Urinary bladder (tissue), 3 donors: ENCODE measurements at regions not wholly inside any gene's neighbourhood (a gene's known extent, or its start where the extent isn't known, plus 50 kb on each side); places are given as distances from the start of the nearest gene placed in this dataset.

Source experiments
- DNase-seq: peaks from one replicate; pipeline ENCODE4 v3.0.0-alpha.2; 2015; ENCODE audit errors: extremely low spot score
- H3K27ac ChIP-seq: one replicate; pipeline ENCODE4 v1.5.1; 2013; ENCODE audit warnings: low read depth, mild to moderate bottlenecking, moderate library complexity
- H3K36me3 ChIP-seq: one replicate; pipeline ENCODE4 v1.6.1; 2013; ENCODE audit warnings: mild to moderate bottlenecking, moderate library complexity; ENCODE audit not compliant: insufficient read depth
- H3K4me1 ChIP-seq: one replicate; pipeline ENCODE4 v1.6.1; 2013; ENCODE audit warnings: mild to moderate bottlenecking, moderate library complexity; ENCODE audit not compliant: insufficient read depth
- H3K4me3 ChIP-seq: one replicate; pipeline ENCODE4 v1.5.1; 2013; ENCODE audit warnings: low read depth, low read length
- WGBS: extraction: QIAGEN DNeasy Blood & Tissue Kit; methylation state at CpG from one replicate; pipeline ENCODE4 v1.1.7; 2013; 5-methylcytosine and 5-hydroxymethylcytosine counted together
- donor health status: healthy with polysubstance abuse.
- donor health status: healthy.

GRCh38 chr9:135326141-135326540 lies 153.4 kb upstream of the PPP1R26 start:
- no peak overlapping the region for H3K27ac ChIP-seq
- no peaks in the 10 kb centered on the region for H3K36me3 ChIP-seq
- DNase-seq, result no peak
- no peaks in the 10 kb centered on the region for H3K4me1 ChIP-seq
- H3K4me3 ChIP-seq, result no peak overlapping the region
- WGBS, result 86% methylated on average over 7 of the region's 7 CpGs

- no peaks in the 10 kb centered on the region for H3K4me1 ChIP-seq
- DNase-seq, result no peak
- 86% methylated on average over 11 of the region's 11 CpGs for WGBS
- H3K4me3 ChIP-seq, result no peak overlapping the region
- no peak overlapping the region for H3K27ac ChIP-seq
- H3K36me3 ChIP-seq, result no peaks in the 10 kb centered on the region
Observed at GRCh38 chr9:135326633-135327152, 152.9 kb upstream of the PPP1R26 start.

GRCh38 chr9:135328485-135329417 lies 150.8 kb upstream of the PPP1R26 start:
- WGBS, result 63% methylated on average over 20 of the region's 20 CpGs
- Histone ChIP-seq H3K4me3 (no peak overlapping the region), H3K4me1 (no peaks in the 10 kb centered on the region), H3K36me3 (no peaks in the 10 kb centered on the region), H3K27ac (no peak overlapping the region)
- no peak for DNase-seq

- H3K4me1 ChIP-seq, result no peaks in the 10 kb centered on the region
- H3K27ac ChIP-seq, result no peak overlapping the region
- H3K4me3 ChIP-seq, result no peak overlapping the region
- DNase-seq, result no peak
- no peaks in the 10 kb centered on the region for H3K36me3 ChIP-seq
- WGBS, result 52% methylated on average over 21 of the region's 21 CpGs
Observed at GRCh38 chr9:135329571-135330306, 149.8 kb upstream of the PPP1R26 start.

GRCh38 chr9:135330307-135330631 lies 149.3 kb upstream of the PPP1R26 start:
- Histone ChIP-seq H3K27ac (no peak overlapping the region), H3K4me3 (no peak overlapping the region), H3K4me1 (no peaks in the 10 kb centered on the region), H3K36me3 (no peaks in the 10 kb centered on the region)
- no peak for DNase-seq
- 74% methylated on average over 6 of the region's 6 CpGs for WGBS

GRCh38 chr9:135330685-135331590 lies 148.6 kb upstream of the PPP1R26 start:
- H3K36me3 ChIP-seq, result no peaks in the 10 kb centered on the region
- no peaks in the 10 kb centered on the region for H3K4me1 ChIP-seq
- 77% methylated on average over 14 of the region's 14 CpGs for WGBS
- H3K4me3 ChIP-seq, result no peak overlapping the region
- DNase-seq, result no peak
- no peak overlapping the region for H3K27ac ChIP-seq

GRCh38 chr9:135332516-135332915 lies 147.1 kb upstream of the PPP1R26 start:
- no peaks in the 10 kb centered on the region for H3K4me1 ChIP-seq
- no peaks in the 10 kb centered on the region for H3K36me3 ChIP-seq
- DNase-seq, result no peak
- no peak overlapping the region for H3K27ac ChIP-seq
- 65% methylated on average over 3 of the region's 3 CpGs for WGBS
- no peak overlapping the region for H3K4me3 ChIP-seq

- H3K4me1 ChIP-seq, result no peaks in the 10 kb centered on the region
- WGBS, result 94% methylated on average over 7 of the region's 7 CpGs
- H3K4me3 ChIP-seq, result no peak overlapping the region
- H3K27ac ChIP-seq, result no peak overlapping the region
- DNase-seq, result no peak
- no peaks in the 10 kb centered on the region for H3K36me3 ChIP-seq
Observed at GRCh38 chr9:135332979-135333748, 146.4 kb upstream of the PPP1R26 start.

- WGBS, result 90% methylated on average over 9 of the region's 9 CpGs
- DNase-seq, result no peak
- H3K27ac ChIP-seq, result no peak overlapping the region
- no peaks in the 10 kb centered on the region for H3K36me3 ChIP-seq
- H3K4me3 ChIP-seq, result no peak overlapping the region
- H3K4me1 ChIP-seq, result no peaks in the 10 kb centered on the region
Observed at GRCh38 chr9:135334953-135335460, 144.6 kb upstream of the PPP1R26 start.

GRCh38 chr9:135335691-135336181 lies 143.8 kb upstream of the PPP1R26 start:
- H3K36me3 ChIP-seq, result no peaks in the 10 kb centered on the region
- no peak overlapping the region for H3K4me3 ChIP-seq
- no peak for DNase-seq
- no peaks in the 10 kb centered on the region for H3K4me1 ChIP-seq
- 90% methylated on average over 14 of the region's 14 CpGs for WGBS
- no peak overlapping the region for H3K27ac ChIP-seq

- Histone ChIP-seq H3K36me3 (no peaks in the 10 kb centered on the region), H3K4me3 (no peak overlapping the region), H3K4me1 (no peaks in the 10 kb centered on the region), H3K27ac (no peak overlapping the region)
- no peak for DNase-seq
- 87% methylated on average over 23 of the region's 23 CpGs for WGBS
Observed at GRCh38 chr9:135336722-135337527, 142.7 kb upstream of the PPP1R26 start.

GRCh38 chr9:135338546-135338945 lies 141.0 kb upstream of the PPP1R26 start:
- H3K4me3 ChIP-seq, result no peak overlapping the region
- no peak overlapping the region for H3K27ac ChIP-seq
- WGBS, result 86% methylated on average over 14 of the region's 14 CpGs
- H3K4me1 ChIP-seq, result no peaks in the 10 kb centered on the region
- no peaks in the 10 kb centered on the region for H3K36me3 ChIP-seq
- DNase-seq, result no peak
